Neuronal stem cell (in vitro differentiated cells): ENCODE measurements at regions not wholly inside any gene's neighbourhood (a gene's known extent, or its start where the extent isn't known, plus 50 kb on each side); places are given as distances from the start of the nearest gene placed in this dataset.
A peak's percentile ranks its signal among the peaks of the same experiment; 100 is the strongest.

Source experiments
- DNase-seq: peaks from one replicate; pipeline ENCODE4 v3.0.0-alpha.2; 2013; ENCODE audit warnings: low spot score
- H2AFZ ChIP-seq: one replicate; pipeline ENCODE4 v1.6.1; 2013; ENCODE audit warnings: mild to moderate bottlenecking, low read length, inconsistent platforms
- H2AK5ac ChIP-seq: 2 replicates; pipeline ENCODE4 v1.6.1; 2013; ENCODE audit warnings: low read depth, mild to moderate bottlenecking, inconsistent platforms, low read length, moderate library complexity, mixed read lengths
- H2BK120ac ChIP-seq: 2 replicates; pipeline ENCODE4 v1.6.1; 2013; ENCODE audit warnings: low read depth, mild to moderate bottlenecking, inconsistent platforms, low read length, moderate library complexity, mixed read lengths
- H2BK12ac ChIP-seq: one replicate; pipeline ENCODE4 v1.6.1; 2013; ENCODE audit warnings: low read length, inconsistent platforms
- H2BK15ac ChIP-seq: 2 replicates; pipeline ENCODE4 v1.6.1; 2013; ENCODE audit warnings: mild to moderate bottlenecking, low read length, inconsistent platforms, mixed read lengths
- H2BK5ac ChIP-seq: one replicate; pipeline ENCODE4 v1.6.1; 2013; ENCODE audit warnings: inconsistent platforms, mild to moderate bottlenecking, low read length, moderate library complexity
- H3K14ac ChIP-seq: one replicate; pipeline ENCODE4 v1.6.1; 2013; ENCODE audit warnings: low read length, inconsistent platforms
- H3K18ac ChIP-seq: 2 replicates; pipeline ENCODE4 v1.6.1; 2013; ENCODE audit warnings: low read length, inconsistent platforms
- H3K23ac ChIP-seq: 2 replicates; pipeline ENCODE4 v1.6.1; 2013; ENCODE audit warnings: low read depth, mild to moderate bottlenecking, mixed read lengths, low read length, inconsistent platforms; ENCODE audit not compliant: poor library complexity
- H3K27ac ChIP-seq: replicated peaks from 3 replicates; pipeline ENCODE4 v1.5.1; 2013; ENCODE audit warnings: low read length, inconsistent platforms
- H3K27me3 ChIP-seq, 3 experiments: 2 replicates each; pipeline ENCODE4 v1.6.1; 2013; ENCODE audit warnings: low read length in 3 of 3, mild to moderate bottlenecking in 2 of 3, inconsistent platforms in 1 of 3, low read depth in 1 of 3, mixed read lengths in 1 of 3, moderate library complexity in 1 of 3; ENCODE audit not compliant: control insufficient read depth in 3 of 3, insufficient read depth in 3 of 3
- H3K36me3 ChIP-seq, 2 donors: replicated peaks in 1 of 2; 2 replicates each; pipeline ENCODE4 v1.6.1; 2013; ENCODE audit warnings: low read length in 2 of 2; ENCODE audit not compliant: control insufficient read depth in 2 of 2, insufficient read depth in 2 of 2
- H3K4ac ChIP-seq: 2 replicates; pipeline ENCODE4 v1.6.1; 2013; ENCODE audit warnings: inconsistent platforms, mild to moderate bottlenecking, low read length, moderate library complexity
- H3K4me1 ChIP-seq, 2 donors: 1 replicate in 1 of 2; 2 replicates in 1 of 2; pipeline ENCODE4 v1.6.1; 2013; ENCODE audit warnings: low read length in 2 of 2, low read depth in 1 of 2; ENCODE audit not compliant: control insufficient read depth in 2 of 2, insufficient read depth in 1 of 2
- H3K4me2 ChIP-seq: one replicate; pipeline ENCODE4 v1.6.1; 2013; ENCODE audit warnings: mild to moderate bottlenecking, low read length, inconsistent platforms; ENCODE audit not compliant: insufficient read depth, poor library complexity, severe bottlenecking
- H3K4me3 ChIP-seq, 2 donors: 2 replicates each; pipeline ENCODE4 v1.5.1; 2013; ENCODE audit warnings: low read length in 2 of 2, mild to moderate bottlenecking in 2 of 2, inconsistent platforms in 1 of 2, moderate library complexity in 1 of 2
- H3K79me1 ChIP-seq: one replicate; pipeline ENCODE4 v1.6.1; 2013; ENCODE audit warnings: low read depth, mild to moderate bottlenecking, inconsistent platforms, low read length, moderate library complexity
- H3K9ac ChIP-seq: one replicate; pipeline ENCODE4 v1.6.1; 2013; ENCODE audit warnings: mild to moderate bottlenecking, low read depth, low read length, inconsistent platforms; ENCODE audit not compliant: poor library complexity
- H3K9me3 ChIP-seq, 2 donors: replicated peaks in 1 of 2; 2 replicates each; pipeline versions ENCODE3 to v1.6.1; 2013; ENCODE audit warnings: low read length in 2 of 2, mild to moderate bottlenecking in 2 of 2, inconsistent platforms in 1 of 2, low read depth in 1 of 2, mixed read lengths in 1 of 2, moderate library complexity in 1 of 2; ENCODE audit not compliant: control insufficient read depth in 2 of 2, insufficient read depth in 1 of 2
- H4K8ac ChIP-seq: one replicate; pipeline ENCODE4 v1.6.1; 2013; ENCODE audit warnings: low read depth, mild to moderate bottlenecking, inconsistent platforms, low read length, moderate library complexity
- H4K91ac ChIP-seq: one replicate; pipeline ENCODE4 v1.6.1; 2013; ENCODE audit warnings: low read length, low read depth, mild to moderate bottlenecking, inconsistent platforms; ENCODE audit not compliant: poor library complexity
- WGBS, 2 donors: extraction: QIAGEN DNeasy Blood & Tissue Kit; methylation state at CpG; one replicate each; pipeline ENCODE4 v1.1.7; 2013; ENCODE audit warnings: missing lambda C conversion rate in 2 of 2, mixed read lengths in 1 of 2; ENCODE audit not compliant: insufficient read length in 2 of 2, insufficient replicate concordance in 1 of 2; ENCODE audit errors: extremely low coverage in 2 of 2; 5-methylcytosine and 5-hydroxymethylcytosine counted together

GRCh38 chr12:87157791-87158190 is 871.4 kb downstream of the C12orf50 start:
- WGBS, 2 donors: no CpG with 5 or more reads among the region's 6 CpGs
- no peak for DNase-seq

DNA sequence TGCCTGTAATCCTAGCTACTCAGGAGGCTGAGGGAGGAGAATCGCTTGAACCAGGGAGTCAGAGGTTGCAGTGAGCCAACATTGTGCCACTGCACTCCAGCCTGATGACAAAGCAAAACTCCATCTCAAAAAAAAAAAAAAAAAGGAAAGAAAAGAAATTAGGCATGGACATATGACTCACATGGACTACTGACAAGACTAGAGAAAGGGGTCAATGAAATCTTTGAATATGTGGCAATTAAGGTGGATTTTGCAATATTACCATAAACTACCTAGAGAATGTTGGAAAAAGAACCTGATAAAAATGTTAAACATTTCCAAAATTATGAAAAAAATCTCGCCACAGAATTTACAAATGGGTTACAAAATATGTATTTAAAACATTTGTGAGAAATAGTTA is 873.6 kb downstream of the C12orf50 start:
- Histone ChIP-seq H3K4me3 (no peak overlapping the region), H3K4ac (no peak overlapping the region), H3K18ac (no peak overlapping the region), H3K36me3 (no peaks in the 10 kb centered on the region), H2BK15ac (no peak overlapping the region), H3K9ac (no peak overlapping the region), H2BK120ac (no peak overlapping the region), H2AK5ac (no peak overlapping the region), H3K27ac (no peak overlapping the region), H4K8ac (no peak overlapping the region), H2BK12ac (no peak overlapping the region), H4K91ac (no peak overlapping the region), H2BK5ac (no peak overlapping the region), H2AFZ (no peak overlapping the region), H3K23ac (no peak overlapping the region), H3K14ac (no peak overlapping the region), H3K79me1 (no peaks in the 10 kb centered on the region), H3K4me1 (peaks cover 0 to 2% of the 10 kb centered on the region in 2 donors), H3K27me3 (no peaks in the 10 kb centered on the region), H3K9me3 (no peaks in the 10 kb centered on the region), H3K4me2 (no peak overlapping the region)
- DNase-seq: no peak
- no CpG with 5 or more reads among the region's 2 CpGs for WGBS, 2 donors

More at GRCh38 chr12:87157791-87158190, 871.4 kb downstream of the C12orf50 start:
- Histone ChIP-seq H4K8ac (no peak overlapping the region), H3K23ac (no peak overlapping the region), H3K27ac (no peak overlapping the region), H3K14ac (no peak overlapping the region), H3K36me3 (no peaks in the 10 kb centered on the region), H3K4me3 (no peak overlapping the region), H3K4me1 (no peaks in the 10 kb centered on the region), H2BK5ac (no peak overlapping the region), H2BK15ac (no peak overlapping the region), H3K27me3 (no peaks in the 10 kb centered on the region), H3K4ac (no peak overlapping the region), H3K79me1 (no peaks in the 10 kb centered on the region), H3K9me3 (no peaks in the 10 kb centered on the region), H4K91ac (no peak overlapping the region), H2AK5ac (no peak overlapping the region), H2AFZ (no peak overlapping the region), H3K9ac (no peak overlapping the region), H2BK12ac (no peak overlapping the region), H3K4me2 (no peak overlapping the region), H2BK120ac (no peak overlapping the region), H3K18ac (no peak overlapping the region)

GRCh38 chr12:87152841-87153528 is 876.2 kb downstream of the C12orf50 start:
- H4K91ac ChIP-seq: no peak overlapping the region
- no peak overlapping the region for H3K9ac ChIP-seq
- H4K8ac ChIP-seq: no peak overlapping the region
- H3K23ac ChIP-seq: no peak overlapping the region
- H3K79me1 ChIP-seq: no peaks in the 10 kb centered on the region
- H3K14ac ChIP-seq: no peak overlapping the region
- no peak overlapping the region for H2AK5ac ChIP-seq
- no peak overlapping the region for H2AFZ ChIP-seq
- no peak overlapping the region for H3K18ac ChIP-seq
- no peak overlapping the region for H3K4me2 ChIP-seq
- H3K9me3 ChIP-seq: no peaks in the 10 kb centered on the region
- no peak overlapping the region for H2BK5ac ChIP-seq
- H3K4ac ChIP-seq: no peak overlapping the region
- no peak overlapping the region for H2BK120ac ChIP-seq
- no peak overlapping the region for H3K4me3 ChIP-seq
- DNase-seq: no peak
- H2BK15ac ChIP-seq: no peak overlapping the region
- H3K36me3 ChIP-seq: no peaks in the 10 kb centered on the region
- H3K27me3 ChIP-seq: no peaks in the 10 kb centered on the region
- H3K4me1 ChIP-seq: peaks cover 0 to 2% of the 10 kb centered on the region in 2 donors
- no CpG with 5 or more reads among the region's 1 CpG for WGBS, 2 donors
- H2BK12ac ChIP-seq: no peak overlapping the region
- H3K27ac ChIP-seq: no peak overlapping the region

GRCh38 chr12:87152075-87152474 is 877.1 kb downstream of the C12orf50 start:
- H2BK5ac ChIP-seq: no peak overlapping the region
- no peak overlapping the region for H2BK120ac ChIP-seq
- peak overlapping the region; percentile 88 for H2AFZ ChIP-seq
- H4K91ac ChIP-seq: no peak overlapping the region
- H3K4ac ChIP-seq: no peak overlapping the region
- no peak overlapping the region for H3K23ac ChIP-seq
- no peak for DNase-seq
- no peak overlapping the region for H3K27ac ChIP-seq
- no peak overlapping the region for H2BK12ac ChIP-seq
- H2AK5ac ChIP-seq: no peak overlapping the region
- no peaks in the 10 kb centered on the region for H3K79me1 ChIP-seq
- H3K4me1 ChIP-seq: peaks cover 0 to 2% of the 10 kb centered on the region in 2 donors
- no peaks in the 10 kb centered on the region for H3K27me3 ChIP-seq
- H3K18ac ChIP-seq: no peak overlapping the region
- H3K9me3 ChIP-seq: no peaks in the 10 kb centered on the region
- no peak overlapping the region for H2BK15ac ChIP-seq
- WGBS, 2 donors: no CpG with 5 or more reads among the region's 2 CpGs
- no peak overlapping the region for H3K4me2 ChIP-seq
- H3K4me3 ChIP-seq: no peak overlapping the region
- no peaks in the 10 kb centered on the region for H3K36me3 ChIP-seq
- no peak overlapping the region for H4K8ac ChIP-seq
- no peak overlapping the region for H3K14ac ChIP-seq
- H3K9ac ChIP-seq: no peak overlapping the region
